Brain microvascular endothelial cell (primary cell): ENCODE measurements at regions not wholly inside any gene's neighbourhood (a gene's known extent, or its start where the extent isn't known, plus 50 kb on each side); places are given as distances from the start of the nearest gene placed in this dataset.

Experiments
- DNase-seq: peaks from one replicate; pipeline ENCODE4 v3.0.0-alpha.2; 2020
- H3K27ac ChIP-seq: fragments of 250-450 bp; sonication (Bioruptor Pico); 2 replicates; pipeline ENCODE4 v1.5.1; 2020; ENCODE audit warnings: mild to moderate bottlenecking, moderate library complexity
- H3K27me3 ChIP-seq: fragments of 250-450 bp; sonication (Bioruptor Pico); replicated peaks from 2 replicates; pipeline ENCODE4 v1.5.1; 2020; ENCODE audit warnings: mild to moderate bottlenecking
- H3K36me3 ChIP-seq: fragments of 250-450 bp; sonication (Bioruptor Pico); replicated peaks from 2 replicates; pipeline ENCODE4 v1.5.1; 2020; ENCODE audit warnings: mild to moderate bottlenecking
- H3K4me3 ChIP-seq: 2 replicates; pipeline ENCODE4 v1.5.1; 2011; ENCODE audit warnings: low read depth, mild to moderate bottlenecking, control low read depth, low read length, moderate library complexity
- CTCF ChIP-seq: IDR thresholded peaks from 2 replicates; pipeline ENCODE4 v1.5.1; 2011; ENCODE audit warnings: low read depth, mild to moderate bottlenecking, moderate library complexity, low read length, control low read depth, inconsistent platforms; ENCODE audit errors: missing control alignments
- in situ Hi-C: cut with HindIII; loops from 2 replicates; pipeline ENCODE4 v1.10.0; 2017; ENCODE audit warnings: low sequenced_read_pairs, low pct_ligation_motif_present

DNA sequence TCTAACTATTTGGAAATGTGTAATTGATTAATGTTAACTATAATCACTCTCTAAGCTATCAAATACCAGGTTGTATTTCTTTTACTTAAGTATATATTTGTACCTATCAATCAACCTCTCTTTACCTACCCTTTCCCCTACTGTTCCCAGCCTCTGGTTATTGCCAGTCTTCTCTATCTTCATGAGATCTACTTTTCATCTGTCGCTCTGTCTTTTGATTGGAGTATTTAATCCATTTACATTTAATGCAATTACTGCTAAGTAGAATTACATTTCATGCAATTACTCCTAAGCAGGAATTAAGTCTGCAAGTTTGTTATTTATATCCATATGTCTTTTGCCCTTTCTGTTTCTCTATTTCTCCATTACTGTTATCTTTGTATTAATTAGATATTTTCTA lies 148.1 kb downstream of the MAT2B start:
- in situ Hi-C loops = no loop called here
- no peak overlapping the region for H3K4me3 ChIP-seq
- H3K27ac ChIP-seq = no peak overlapping the region
- H3K36me3 ChIP-seq = no peaks in the 10 kb centered on the region
- no peak for DNase-seq
- H3K27me3 ChIP-seq = no peaks in the 10 kb centered on the region
- TF ChIP-seq CTCF = no peak

- no peak for DNase-seq
- in situ Hi-C loops = no loop called here
- Histone ChIP-seq H3K27me3 (no peaks in the 10 kb centered on the region), H3K36me3 (no peaks in the 10 kb centered on the region), H3K27ac (no peak overlapping the region), H3K4me3 (no peak overlapping the region)
- TF ChIP-seq CTCF = no peak
Measured at GRCh38 chr5:163658702-163659567, 153.5 kb downstream of the MAT2B start.

DNA sequence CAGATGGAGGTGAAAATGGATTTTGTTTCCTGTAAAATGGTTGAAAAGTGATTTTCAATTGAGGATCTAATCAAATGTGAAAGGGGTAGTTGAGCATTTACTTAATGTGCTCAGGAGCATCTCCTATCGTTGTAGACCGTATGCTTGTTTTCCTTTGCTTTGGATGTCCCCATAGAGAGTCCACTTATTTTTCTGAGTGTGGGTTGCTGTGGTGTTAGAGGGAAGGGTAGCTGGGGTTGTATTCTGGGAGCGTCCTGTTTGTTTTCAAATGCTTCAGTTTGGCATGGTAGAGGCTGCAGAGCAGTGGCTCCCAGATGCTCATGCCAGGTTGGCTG lies 154.1 kb downstream of the MAT2B start:
- H3K36me3 ChIP-seq = no peaks in the 10 kb centered on the region
- no peaks in the 10 kb centered on the region for H3K27me3 ChIP-seq
- H3K4me3 ChIP-seq = no peak overlapping the region
- in situ Hi-C loops = no loop called here
- H3K27ac ChIP-seq = no peak overlapping the region
- no peak for TF ChIP-seq CTCF
- no peak for DNase-seq

GRCh38 chr5:163660486-163660885 lies 155.1 kb downstream of the MAT2B start:
- Histone ChIP-seq H3K27ac (no peak overlapping the region), H3K36me3 (no peaks in the 10 kb centered on the region), H3K4me3 (no peak overlapping the region), H3K27me3 (no peaks in the 10 kb centered on the region)
- in situ Hi-C loops = no loop called here
- TF ChIP-seq CTCF = no peak
- DNase-seq = no peak

DNA sequence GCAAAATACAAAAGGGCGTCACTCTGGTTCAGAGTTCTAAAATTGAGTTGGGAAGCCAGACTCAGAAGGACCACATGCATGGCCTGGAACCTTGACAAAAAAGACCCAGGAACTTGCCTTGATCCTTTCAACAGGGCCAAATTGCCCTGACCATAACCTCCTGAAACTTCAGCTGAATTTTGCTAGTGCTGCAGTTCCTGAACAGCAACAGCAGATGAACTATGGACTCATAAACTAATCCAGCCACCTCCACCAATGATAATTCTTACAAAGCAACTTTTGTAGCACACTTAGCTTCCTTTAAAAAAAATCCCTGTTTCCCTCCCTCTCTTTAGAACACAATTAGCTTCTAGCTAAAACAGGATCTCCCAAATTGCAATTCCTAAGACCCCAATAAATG lies 155.9 kb downstream of the MAT2B start:
- no peak overlapping the region for H3K27ac ChIP-seq
- no peak for TF ChIP-seq CTCF
- in situ Hi-C loops = no loop called here
- DNase-seq = no peak
- H3K27me3 ChIP-seq = no peaks in the 10 kb centered on the region
- H3K36me3 ChIP-seq = no peaks in the 10 kb centered on the region
- no peak overlapping the region for H3K4me3 ChIP-seq

GRCh38 chr5:163670036-163670435 lies 164.6 kb downstream of the MAT2B start:
- DNase-seq = no peak
- no peaks in the 10 kb centered on the region for H3K36me3 ChIP-seq
- H3K4me3 ChIP-seq = no peak overlapping the region
- in situ Hi-C loops = no loop called here
- H3K27ac ChIP-seq = no peak overlapping the region
- no peaks in the 10 kb centered on the region for H3K27me3 ChIP-seq
- TF ChIP-seq CTCF = no peak
